ENCODE measurements at regions not wholly inside any gene's neighbourhood (a gene's known extent, or its start where the extent isn't known, plus 50 kb on each side); places are given as distances from the start of the nearest gene placed in this dataset.

DNA sequence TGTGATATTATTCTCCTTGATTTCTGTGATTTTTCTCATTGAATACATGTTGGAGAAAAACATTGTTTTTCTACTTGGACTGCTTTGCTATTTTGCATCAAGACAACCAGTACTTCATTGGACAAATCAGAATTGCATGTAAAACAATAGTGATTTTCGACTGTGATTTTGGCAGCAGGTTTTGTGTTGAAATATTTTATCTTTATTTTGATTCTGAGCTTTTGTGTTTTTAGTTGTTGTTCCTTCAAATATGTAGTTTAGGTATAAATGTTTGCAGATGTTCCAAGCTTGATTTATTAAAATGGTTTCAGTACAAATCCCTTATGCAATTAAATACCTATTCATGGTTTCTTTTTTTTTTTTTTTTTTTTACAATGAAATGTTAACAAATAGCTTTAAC lies 754.1 kb downstream of the DOK5 start:
- intact Hi-C loops (cut with DNase I): no loop called here
- no peak for DNase-seq
- WGBS, 3 donors: 2 to 20% (median 9%) methylated on average over 1 of the region's 1 CpG
- no peaks in the 10 kb centered on the region for H3K27me3 ChIP-seq
- no peaks in the 10 kb centered on the region for H3K36me3 ChIP-seq
- H3K4me1 ChIP-seq (ENCODE audit: insufficient read depth): no peaks in the 10 kb centered on the region
- no peak overlapping the region for H3K27ac ChIP-seq
- no peak overlapping the region for H3K4me3 ChIP-seq
- TF ChIP-seq POLR2A (IDR thresholded peaks at IDR 0.05) (no peak), EP300 (IDR thresholded peaks at IDR 0.05) (no peak)
- TF ChIP-seq, protein P1, sequence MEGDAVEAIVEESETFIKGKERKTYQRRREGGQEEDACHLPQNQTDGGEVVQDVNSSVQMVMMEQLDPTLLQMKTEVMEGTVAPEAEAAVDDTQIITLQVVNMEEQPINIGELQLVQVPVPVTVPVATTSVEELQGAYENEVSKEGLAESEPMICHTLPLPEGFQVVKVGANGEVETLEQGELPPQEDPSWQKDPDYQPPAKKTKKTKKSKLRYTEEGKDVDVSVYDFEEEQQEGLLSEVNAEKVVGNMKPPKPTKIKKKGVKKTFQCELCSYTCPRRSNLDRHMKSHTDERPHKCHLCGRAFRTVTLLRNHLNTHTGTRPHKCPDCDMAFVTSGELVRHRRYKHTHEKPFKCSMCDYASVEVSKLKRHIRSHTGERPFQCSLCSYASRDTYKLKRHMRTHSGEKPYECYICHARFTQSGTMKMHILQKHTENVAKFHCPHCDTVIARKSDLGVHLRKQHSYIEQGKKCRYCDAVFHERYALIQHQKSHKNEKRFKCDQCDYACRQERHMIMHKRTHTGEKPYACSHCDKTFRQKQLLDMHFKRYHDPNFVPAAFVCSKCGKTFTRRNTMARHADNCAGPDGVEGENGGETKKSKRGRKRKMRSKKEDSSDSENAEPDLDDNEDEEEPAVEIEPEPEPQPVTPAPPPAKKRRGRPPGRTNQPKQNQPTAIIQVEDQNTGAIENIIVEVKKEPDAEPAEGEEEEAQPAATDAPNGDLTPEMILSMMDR (IDR thresholded peaks at IDR 0.05): no peak
- no peaks in the 10 kb centered on the region for H3K9me3 ChIP-seq

DNA sequence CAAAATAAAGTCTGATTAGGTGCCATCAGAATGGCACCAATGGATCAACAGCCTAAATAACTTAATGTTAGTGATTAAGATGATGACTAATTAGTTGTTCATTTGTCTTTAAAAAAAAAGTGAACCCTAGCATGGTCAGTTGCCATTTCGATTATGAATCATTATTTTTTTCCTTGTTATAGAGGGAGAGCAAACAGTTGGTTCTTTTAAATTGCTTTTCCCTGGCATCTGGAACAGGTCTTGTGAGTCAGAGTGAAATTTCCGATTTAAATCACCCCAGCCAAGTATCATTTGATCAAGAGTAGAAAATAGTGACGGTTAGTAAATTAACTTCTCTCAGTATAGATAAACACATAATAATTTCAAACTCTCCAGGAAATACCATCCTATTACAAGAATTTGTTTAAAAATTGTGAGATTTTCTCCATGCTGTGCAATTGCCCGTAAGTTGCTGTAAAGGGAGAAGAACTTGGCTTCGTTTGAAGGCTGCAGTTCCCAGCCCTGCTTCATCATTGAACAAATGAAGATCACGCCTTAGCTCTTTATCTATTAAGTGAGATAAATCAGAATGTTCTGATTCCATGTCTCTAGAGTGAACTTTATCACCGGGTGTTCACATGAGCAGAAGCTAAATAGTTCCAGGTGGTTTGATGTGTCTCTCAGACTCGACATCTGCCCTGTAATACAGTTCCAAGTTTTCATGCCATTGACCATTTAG lies 741.3 kb downstream of the DOK5 start:
- TF ChIP-seq EP300 (IDR thresholded peaks at IDR 0.05) (no peak), POLR2A (IDR thresholded peaks at IDR 0.05) (no peak)
- TF ChIP-seq, protein P1 (IDR thresholded peaks at IDR 0.05): no peak
- intact Hi-C loops (cut with DNase I): no loop called here
- H3K4me1 ChIP-seq (ENCODE audit: insufficient read depth): no peaks in the 10 kb centered on the region
- H3K36me3 ChIP-seq: no peaks in the 10 kb centered on the region
- H3K4me3 ChIP-seq: no peak overlapping the region
- no peaks in the 10 kb centered on the region for H3K27me3 ChIP-seq
- no peaks in the 10 kb centered on the region for H3K9me3 ChIP-seq
- H3K27ac ChIP-seq: no peak overlapping the region
- WGBS, 3 donors: 18 to 25% (median 19%) methylated on average over 8 of the region's 8 CpGs
- DNase-seq: no peak

- Histone ChIP-seq H3K27me3 (no peaks in the 10 kb centered on the region), H3K36me3 (no peaks in the 10 kb centered on the region), H3K4me3 (no peak overlapping the region), H3K27ac (no peak overlapping the region), H3K4me1 (ENCODE audit: insufficient read depth) (no peaks in the 10 kb centered on the region), H3K9me3 (no peaks in the 10 kb centered on the region)
- no peak for DNase-seq
- TF ChIP-seq, protein P1 (IDR thresholded peaks at IDR 0.05): no peak
- TF ChIP-seq POLR2A (IDR thresholded peaks at IDR 0.05) (no peak), EP300 (IDR thresholded peaks at IDR 0.05) (no peak)
- intact Hi-C loops (cut with DNase I): no loop called here
- 79 to 81% (median 81%) methylated on average over 6 of the region's 6 CpGs for WGBS, 3 donors
Observed at GRCh38 chr20:55213653-55214052, 738.3 kb downstream of the DOK5 start.

- Histone ChIP-seq H3K4me1 (ENCODE audit: insufficient read depth) (no peaks in the 10 kb centered on the region), H3K9me3 (no peaks in the 10 kb centered on the region), H3K27ac (no peak overlapping the region), H3K4me3 (no peak overlapping the region), H3K36me3 (no peaks in the 10 kb centered on the region), H3K27me3 (no peaks in the 10 kb centered on the region)
- WGBS, 3 donors: 70 to 78% (median 77%) methylated on average over 6 of the region's 6 CpGs
- TF ChIP-seq, protein P1 (IDR thresholded peaks at IDR 0.05): no peak
- TF ChIP-seq POLR2A (IDR thresholded peaks at IDR 0.05): no peak
- no peak for TF ChIP-seq EP300 (IDR thresholded peaks at IDR 0.05)
- no peak for DNase-seq
- intact Hi-C loops (cut with DNase I): no loop called here
Observed at GRCh38 chr20:55211481-55211880, 736.1 kb downstream of the DOK5 start.
